K562 (cell line): ENCODE measurements at regions not wholly inside any gene's neighbourhood (a gene's known extent, or its start where the extent isn't known, plus 50 kb on each side); places are given as distances from the start of the nearest gene placed in this dataset.

Experiments used
- ATAC-seq: fragments of 200-7000 bp; cut with Tn5 transposase; 3 replicates; pipeline ENCODE4 v1.9.1; 2020; ENCODE audit warnings: moderate library complexity
- BruUV-seq: library from RNA; stranded (reverse); fragments of 400-500 nt; replicated peaks from 2 replicates; lab custom pipeline; 2021; lab: Mats Ljungman, UMichigan
- CTCF ChIA-PET: fragments of 300-600 bp; formaldehyde crosslinking; extraction: SDS; loops from one replicate; lab custom pipeline; 2021; ENCODE audit warnings: low intra/inter-chr PET ratio; lab: Yijun Ruan, JAX
- POLR2A ChIA-PET: fragments of 300-600, 350-650 bp; sonication (Branson Sonifier 250); formaldehyde crosslinking; extraction: SDS; loops from one replicate; lab custom pipeline; 2021; ENCODE audit warnings: antibody characterized with exemption, inconsistent platforms; lab: Yijun Ruan, JAX
- DNase-seq, 4 experiments: peaks; one replicate each; pipeline versions ENCODE4 v3.0.0 to v3.0.0-alpha.2; 2011 to 2018; ENCODE audit warnings: low spot score in 3 of 4, mixed read lengths in 3 of 4; ENCODE audit errors: extremely low read depth in 1 of 4
- FAIRE-seq: peaks from 2 replicates; lab custom pipeline; 2011; peaks lifted over from hg19 to GRCh38; lab: Jason Lieb, UNC
- H2AFZ ChIP-seq: 2 replicates; pipeline ENCODE4 v1.6.0; 2011; ENCODE audit warnings: low read depth, low read length, control low read depth, inconsistent platforms
- H3K27ac ChIP-seq: fragments of 200-600 bp; 3 replicates; pipeline ENCODE4 v1.8.0; 2011; ENCODE audit warnings: low read depth, mild to moderate bottlenecking, control low read depth, inconsistent platforms, low read length, moderate library complexity, mixed read lengths; ENCODE audit errors: extremely low read depth
- H3K27me3 ChIP-seq, 2 experiments: fragments of 300-600 bp in 1 of 2; 2 replicates in 1 of 2; 3 replicates in 1 of 2; pipeline versions ENCODE4 v1.6.0 to v1.8.0; 2011; ENCODE audit warnings: inconsistent platforms in 2 of 2, low read length in 2 of 2, mild to moderate bottlenecking in 1 of 2, mixed read lengths in 1 of 2, moderate library complexity in 1 of 2; ENCODE audit not compliant: control insufficient read depth in 2 of 2, insufficient read depth in 2 of 2
- H3K36me3 ChIP-seq: fragments of 300-600 bp; 3 replicates; pipeline ENCODE4 v1.8.0; 2011; ENCODE audit warnings: mild to moderate bottlenecking, low read length, inconsistent platforms; ENCODE audit not compliant: control insufficient read depth, insufficient read depth
- H3K4me1 ChIP-seq, 2 experiments: fragments of 200-600 bp in 1 of 2; replicated peaks in 1 of 2; 2 replicates in 1 of 2; 3 replicates in 1 of 2; pipeline versions ENCODE4 v1.5.1 to v1.8.0; 2011; ENCODE audit warnings: inconsistent platforms in 2 of 2, low read length in 2 of 2, mild to moderate bottlenecking in 1 of 2, mixed read lengths in 1 of 2, moderate library complexity in 1 of 2; ENCODE audit not compliant: control insufficient read depth in 2 of 2, insufficient read depth in 2 of 2
- H3K4me2 ChIP-seq: 2 replicates; pipeline ENCODE4 v1.6.1; 2011; ENCODE audit warnings: low read length, control low read depth, inconsistent platforms, mixed read lengths; ENCODE audit not compliant: insufficient read depth
- H3K4me3 ChIP-seq: fragments of 200-600 bp; sonication (generic), shearing (Covaris generic); 2 replicates; pipeline ENCODE4 v1.5.1; 2016; ENCODE audit warnings: control low read depth, inconsistent platforms
- H3K79me2 ChIP-seq: fragments of 200-600 bp; 3 replicates; pipeline ENCODE4 v1.8.0; 2011; ENCODE audit warnings: low read length, inconsistent platforms; ENCODE audit not compliant: control insufficient read depth, insufficient read depth
- H3K9ac ChIP-seq, 2 experiments: 2 replicates each; pipeline versions ENCODE4 v1.6.0 to v1.6.1; 2011; ENCODE audit warnings: low read depth in 2 of 2, low read length in 2 of 2, control low read depth in 1 of 2, inconsistent platforms in 1 of 2, mild to moderate bottlenecking in 1 of 2, mixed read lengths in 1 of 2; ENCODE audit not compliant: insufficient read depth in 1 of 2
- H3K9me1 ChIP-seq: one replicate; pipeline ENCODE4 v1.6.0; 2011; ENCODE audit warnings: inconsistent platforms, mild to moderate bottlenecking, low read length, moderate library complexity; ENCODE audit not compliant: control insufficient read depth, insufficient read depth
- H3K9me3 ChIP-seq: replicated peaks from 2 replicates; pipeline ENCODE4 v1.5.1; 2011; ENCODE audit warnings: low read depth, low read length, inconsistent platforms; ENCODE audit not compliant: control insufficient read depth, insufficient read depth
- H4K20me1 ChIP-seq: replicated peaks from 2 replicates; pipeline ENCODE4 v1.6.1; 2011; ENCODE audit warnings: low read length, inconsistent platforms, mixed read lengths; ENCODE audit not compliant: control insufficient read depth, insufficient read depth
- CEBPB ChIP-seq: fragments of 450-650 bp; IDR thresholded peaks from 2 replicates; pipeline ENCODE4 v1.6.1; 2016; ENCODE audit warnings: missing genetic modification characterization, missing compliant biosample characterization
- DIDO1 ChIP-seq: fragments of 450-650 bp; IDR thresholded peaks from 2 replicates; pipeline ENCODE4 v1.6.1; 2016; ENCODE audit warnings: low read depth, missing biosample characterization, missing genetic modification characterization
- FOXA3 ChIP-seq, 2 experiments: fragments of 450-650 bp in 1 of 2; sonication (generic) in 1 of 2; formaldehyde crosslinking; IDR thresholded peaks in 1 of 2; conservative IDR thresholded peaks in 1 of 2; 2 replicates each; pipeline versions ENCODE4 v1.4.0 to v1.8.0; 2020 to 2022; ENCODE audit warnings: mild to moderate bottlenecking in 2 of 2, missing genetic modification reagents in 1 of 2
- MAZ ChIP-seq, 2 experiments: fragments of 450-650 bp in 1 of 2; sonication (generic) in 1 of 2; formaldehyde crosslinking; IDR thresholded peaks in 1 of 2; conservative IDR thresholded peaks in 1 of 2; 2 replicates each; pipeline versions ENCODE4 v1.4.0 to v1.5.0; 2020; ENCODE audit warnings: mild to moderate bottlenecking in 1 of 2, missing genetic modification reagents in 1 of 2
- MBD1 ChIP-seq: fragments of 250-450 bp; sonication (Bioruptor Pico); IDR thresholded peaks from 2 replicates; pipeline ENCODE4 v1.8.0; 2022; ENCODE audit warnings: inconsistent platforms
- MECOM ChIP-seq: fragments of 250-450 bp; sonication (Bioruptor Pico); IDR thresholded peaks from 2 replicates; pipeline ENCODE4 v1.8.0; 2022; ENCODE audit warnings: inconsistent platforms
- MEIS2 ChIP-seq: fragments of 450-650 bp; IDR thresholded peaks from 2 replicates; pipeline ENCODE4 v1.6.1; 2014; ENCODE audit warnings: mild to moderate bottlenecking; ENCODE audit not compliant: partially characterized antibody
- POLR2G ChIP-seq: fragments of 200-400 bp; formaldehyde crosslinking; IDR thresholded peaks from 2 replicates; pipeline ENCODE4 v1.6.1; 2017; ENCODE audit warnings: low read depth, mild to moderate bottlenecking, antibody characterized with exemption, low read length, moderate library complexity
- SRSF7 ChIP-seq: fragments of 200-400 bp; formaldehyde crosslinking; optimal IDR thresholded peaks from 2 replicates; pipeline ENCODE3; 2017; ENCODE audit warnings: mild to moderate bottlenecking, low read depth, low read length
- WGBS: fragments of 100-300 bp; shearing (Covaris generic); methylation state at CpG from one replicate; pipeline ENCODE4 v1.1.6; 2016; ENCODE audit warnings: low coverage, mixed read lengths; ENCODE audit not compliant: insufficient coverage; ENCODE audit errors: missing lambda C conversion rate; 5-methylcytosine and 5-hydroxymethylcytosine counted together
- in situ Hi-C: fragments of 300-500 bp; cut with MboI; formaldehyde crosslinking; loops from 4 replicates; pipeline ENCODE4 v1.15.0; 2018; ENCODE audit warnings: inconsistent platforms, mixed read lengths
- intact Hi-C: fragments of 100-400 bp; cut with micrococcal nuclease; formaldehyde crosslinking; loops from 2 replicates; pipeline ENCODE4 v1.14.2; 2022
- TF ChIP-seq, protein P1 (sequence below): fragments of 450-650 bp; formaldehyde crosslinking; IDR thresholded peaks from 2 replicates; pipeline ENCODE4 v1.4.0; 2022; ENCODE audit warnings: missing genetic modification characterization
- TF ChIP-seq, protein P2 (sequence below): fragments of 250-450 bp; sonication (Bioruptor Pico); IDR thresholded peaks from 2 replicates; pipeline ENCODE4 v1.9.0; 2021; ENCODE audit warnings: mild to moderate bottlenecking, inconsistent platforms
- TF ChIP-seq, protein P3 (sequence below): sonication (generic); formaldehyde crosslinking; IDR thresholded peaks from 2 replicates; pipeline ENCODE4 v1.8.1; 2023; ENCODE audit warnings: mild to moderate bottlenecking, missing genetic modification reagents

DNA sequence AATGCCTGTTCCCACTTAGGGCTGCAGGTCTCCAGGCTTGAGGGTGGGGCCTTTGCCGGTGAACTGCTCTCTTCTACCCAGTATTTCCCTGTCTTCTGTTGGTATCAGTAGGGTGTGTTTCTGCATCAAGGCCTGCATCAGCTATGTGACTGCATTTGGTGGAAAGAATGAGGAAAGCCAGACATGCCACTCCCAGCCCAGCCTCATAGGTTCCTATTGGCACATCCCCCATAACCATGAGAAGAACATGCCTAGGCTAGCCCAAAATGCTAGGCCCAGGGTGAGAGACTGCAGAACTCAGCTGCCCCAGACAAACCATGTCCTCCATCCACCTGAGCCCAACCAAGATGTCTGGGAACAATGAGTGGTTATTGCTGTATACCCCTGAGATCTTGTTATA lies 380.3 kb upstream of the ADARB2 start:
- Histone ChIP-seq H3K9me3 (no peaks in the 10 kb centered on the region), H3K9ac (no peak overlapping the region), H4K20me1 (no peaks in the 10 kb centered on the region), H3K4me2 (no peak overlapping the region), H2AFZ (no peak overlapping the region), H3K4me1 (no peaks in the 10 kb centered on the region), H3K27ac (no peak overlapping the region), H3K27me3 (no peaks in the 10 kb centered on the region), H3K36me3 (no peaks in the 10 kb centered on the region), H3K79me2 (no peaks in the 10 kb centered on the region), H3K9me1 (no peaks in the 10 kb centered on the region), H3K4me3 (no peak overlapping the region)
- no TSS peak for BruUV-seq
- DNase-seq (no peak), FAIRE-seq (no peak), ATAC-seq (no peak)
- POLR2A ChIA-PET: no interaction called here
- intact Hi-C loops: no loop called here
- in situ Hi-C loops: no loop called here
- CTCF ChIA-PET: no interaction called here
- WGBS: 0% methylated on average over 1 of the region's 1 CpG
- TF ChIP-seq, protein P1, sequence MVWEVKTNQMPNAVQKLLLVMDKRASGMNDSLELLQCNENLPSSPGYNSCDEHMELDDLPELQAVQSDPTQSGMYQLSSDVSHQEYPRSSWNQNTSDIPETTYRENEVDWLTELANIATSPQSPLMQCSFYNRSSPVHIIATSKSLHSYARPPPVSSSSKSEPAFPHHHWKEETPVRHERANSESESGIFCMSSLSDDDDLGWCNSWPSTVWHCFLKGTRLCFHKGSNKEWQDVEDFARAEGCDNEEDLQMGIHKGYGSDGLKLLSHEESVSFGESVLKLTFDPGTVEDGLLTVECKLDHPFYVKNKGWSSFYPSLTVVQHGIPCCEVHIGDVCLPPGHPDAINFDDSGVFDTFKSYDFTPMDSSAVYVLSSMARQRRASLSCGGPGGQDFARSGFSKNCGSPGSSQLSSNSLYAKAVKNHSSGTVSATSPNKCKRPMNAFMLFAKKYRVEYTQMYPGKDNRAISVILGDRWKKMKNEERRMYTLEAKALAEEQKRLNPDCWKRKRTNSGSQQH (CRISPR knock-in tag): no peak
- no peak for TF ChIP-seq MECOM (CRISPR knock-in tag)
- TF ChIP-seq SRSF7: no peak
- no peak for TF ChIP-seq CEBPB
- TF ChIP-seq MEIS2: no peak
- TF ChIP-seq, protein P2, sequence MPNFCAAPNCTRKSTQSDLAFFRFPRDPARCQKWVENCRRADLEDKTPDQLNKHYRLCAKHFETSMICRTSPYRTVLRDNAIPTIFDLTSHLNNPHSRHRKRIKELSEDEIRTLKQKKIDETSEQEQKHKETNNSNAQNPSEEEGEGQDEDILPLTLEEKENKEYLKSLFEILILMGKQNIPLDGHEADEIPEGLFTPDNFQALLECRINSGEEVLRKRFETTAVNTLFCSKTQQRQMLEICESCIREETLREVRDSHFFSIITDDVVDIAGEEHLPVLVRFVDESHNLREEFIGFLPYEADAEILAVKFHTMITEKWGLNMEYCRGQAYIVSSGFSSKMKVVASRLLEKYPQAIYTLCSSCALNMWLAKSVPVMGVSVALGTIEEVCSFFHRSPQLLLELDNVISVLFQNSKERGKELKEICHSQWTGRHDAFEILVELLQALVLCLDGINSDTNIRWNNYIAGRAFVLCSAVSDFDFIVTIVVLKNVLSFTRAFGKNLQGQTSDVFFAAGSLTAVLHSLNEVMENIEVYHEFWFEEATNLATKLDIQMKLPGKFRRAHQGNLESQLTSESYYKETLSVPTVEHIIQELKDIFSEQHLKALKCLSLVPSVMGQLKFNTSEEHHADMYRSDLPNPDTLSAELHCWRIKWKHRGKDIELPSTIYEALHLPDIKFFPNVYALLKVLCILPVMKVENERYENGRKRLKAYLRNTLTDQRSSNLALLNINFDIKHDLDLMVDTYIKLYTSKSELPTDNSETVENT: no peak
- TF ChIP-seq MBD1 (CRISPR knock-in tag): no peak
- TF ChIP-seq, protein P3, sequence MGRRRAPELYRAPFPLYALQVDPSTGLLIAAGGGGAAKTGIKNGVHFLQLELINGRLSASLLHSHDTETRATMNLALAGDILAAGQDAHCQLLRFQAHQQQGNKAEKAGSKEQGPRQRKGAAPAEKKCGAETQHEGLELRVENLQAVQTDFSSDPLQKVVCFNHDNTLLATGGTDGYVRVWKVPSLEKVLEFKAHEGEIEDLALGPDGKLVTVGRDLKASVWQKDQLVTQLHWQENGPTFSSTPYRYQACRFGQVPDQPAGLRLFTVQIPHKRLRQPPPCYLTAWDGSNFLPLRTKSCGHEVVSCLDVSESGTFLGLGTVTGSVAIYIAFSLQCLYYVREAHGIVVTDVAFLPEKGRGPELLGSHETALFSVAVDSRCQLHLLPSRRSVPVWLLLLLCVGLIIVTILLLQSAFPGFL (CRISPR knock-in tag): no peak
- TF ChIP-seq MAZ (CRISPR knock-in tag; conservative IDR thresholded peaks at IDR 0.05 in 1 of 2, IDR thresholded peaks at IDR 0.05 in 1 of 2): no peak
- no peak for TF ChIP-seq DIDO1
- no peak for TF ChIP-seq POLR2G
- TF ChIP-seq FOXA3 (CRISPR knock-in tag; conservative IDR thresholded peaks at IDR 0.05 in 1 of 2, IDR thresholded peaks at IDR 0.05 in 1 of 2): no peak
